Upper lobe of right lung (tissue), 1 donor: ENCODE measurements at regions not wholly inside any gene's neighbourhood (a gene's known extent, or its start where the extent isn't known, plus 50 kb on each side); places are given as distances from the start of the nearest gene placed in this dataset.

ENCODE experiments used
- ATAC-seq: fragments of 200-7000 bp; cut with Tn5 transposase; one replicate; pipeline ENCODE4 v1.9.1; 2020; ENCODE audit warnings: mild to moderate bottlenecking, moderate library complexity
- DNase-seq: peaks from one replicate; pipeline ENCODE4 v3.0.0-alpha.2; 2020
- H3K27ac ChIP-seq: fragments of 200-600 bp; one replicate; pipeline ENCODE4 v1.8.0; 2022
- H3K27me3 ChIP-seq: fragments of 200-600 bp; one replicate; pipeline ENCODE4 v1.8.0; 2022; ENCODE audit warnings: mild to moderate bottlenecking
- H3K36me3 ChIP-seq: fragments of 200-600 bp; one replicate; pipeline ENCODE4 v1.8.0; 2022
- H3K4me1 ChIP-seq: fragments of 200-600 bp; one replicate; pipeline ENCODE4 v1.8.0; 2022
- H3K4me3 ChIP-seq: fragments of 200-600 bp; one replicate; pipeline ENCODE4 v1.8.0; 2022; ENCODE audit warnings: mild to moderate bottlenecking
- H3K9me3 ChIP-seq: fragments of 200-600 bp; one replicate; pipeline ENCODE4 v1.8.0; 2022
- CTCF ChIP-seq: fragments of 200-600 bp; IDR thresholded peaks from one replicate; pipeline ENCODE4 v1.8.0; 2022; ENCODE audit warnings: antibody characterized with exemption
- intact Hi-C: fragments of 100-400 bp; cut with DNase I; formaldehyde crosslinking; loops from one replicate; pipeline ENCODE4 v1.11.0; 2022
- donor health status: DM: no; HTN: yes; CAD: no; lungs with severe emphysema.

GRCh38 chr7:159211540-159212182 lies 67.0 kb upstream of the VIPR2 start:
- Histone ChIP-seq H3K4me3 (no peak overlapping the region), H3K27me3 (no peaks in the 10 kb centered on the region), H3K36me3 (no peaks in the 10 kb centered on the region), H3K4me1 (no peaks in the 10 kb centered on the region), H3K9me3 (no peaks in the 10 kb centered on the region), H3K27ac (no peak overlapping the region)
- ATAC-seq (no peak), DNase-seq (no peak)
- no peak for TF ChIP-seq CTCF
- intact Hi-C loops, result no loop called here

DNA sequence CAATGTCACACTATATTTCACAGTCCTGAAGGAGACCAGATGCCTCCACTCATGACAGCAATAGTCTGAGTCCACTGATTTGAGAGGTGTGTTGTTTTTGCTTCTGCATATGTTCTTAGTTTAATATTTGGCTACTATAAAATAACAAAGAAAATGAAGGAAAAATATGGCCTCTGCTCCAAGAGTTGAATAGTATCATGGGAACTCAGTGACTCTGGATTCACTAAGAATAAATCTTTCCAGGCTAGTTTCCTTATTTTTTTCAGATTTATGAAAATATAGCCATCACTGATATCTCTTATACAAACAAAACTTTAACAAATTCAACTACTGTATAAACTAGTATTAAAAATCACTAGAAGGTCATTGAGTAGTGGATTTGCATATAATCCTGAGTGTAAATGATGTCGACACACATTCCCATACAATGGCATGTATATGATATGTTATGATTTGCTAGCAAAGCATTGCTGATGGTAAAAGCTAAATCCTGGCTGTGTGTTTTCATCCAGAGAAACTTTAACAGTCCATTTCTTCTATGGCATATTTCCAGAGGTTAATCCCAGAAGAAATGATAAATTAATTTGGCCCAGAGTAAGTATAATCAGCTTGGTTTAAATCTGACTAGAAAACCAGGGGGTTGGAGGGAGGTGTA lies 66.0 kb upstream of the VIPR2 start:
- TF ChIP-seq CTCF, result no peak
- no peak overlapping the region for H3K4me3 ChIP-seq
- ATAC-seq, result no peak
- H3K4me1 ChIP-seq, result no peaks in the 10 kb centered on the region
- intact Hi-C loops, result no loop called here
- no peaks in the 10 kb centered on the region for H3K36me3 ChIP-seq
- H3K27ac ChIP-seq, result no peak overlapping the region
- H3K27me3 ChIP-seq, result no peaks in the 10 kb centered on the region
- no peaks in the 10 kb centered on the region for H3K9me3 ChIP-seq
- no peak for DNase-seq

DNA sequence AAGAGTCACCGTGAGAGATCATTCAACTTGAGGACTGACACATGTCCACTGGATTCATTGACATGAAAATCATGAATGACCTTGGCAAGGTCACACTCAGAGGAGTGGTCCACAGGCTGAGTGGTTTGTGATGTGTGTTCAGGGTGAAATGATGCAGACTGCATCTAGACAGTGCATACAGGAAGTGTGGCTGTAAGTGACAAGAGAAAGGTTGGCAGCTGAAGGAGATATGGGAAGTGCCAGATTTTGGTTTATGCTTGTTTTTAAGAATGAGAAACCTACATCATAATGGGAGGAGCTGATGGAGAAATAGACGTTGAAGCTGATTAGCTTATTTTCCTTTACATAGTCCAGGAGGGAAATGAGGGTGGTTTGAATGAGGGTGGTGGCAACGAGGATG lies 64.8 kb upstream of the VIPR2 start:
- DNase-seq, result no peak
- H3K27ac ChIP-seq, result no peak overlapping the region
- H3K4me3 ChIP-seq, result no peak overlapping the region
- ATAC-seq, result no peak
- no peaks in the 10 kb centered on the region for H3K36me3 ChIP-seq
- intact Hi-C loops, result no loop called here
- no peaks in the 10 kb centered on the region for H3K4me1 ChIP-seq
- no peak for TF ChIP-seq CTCF
- no peaks in the 10 kb centered on the region for H3K9me3 ChIP-seq
- H3K27me3 ChIP-seq, result no peaks in the 10 kb centered on the region

- H3K9me3 ChIP-seq, result no peaks in the 10 kb centered on the region
- H3K27me3 ChIP-seq, result no peaks in the 10 kb centered on the region
- no peak overlapping the region for H3K27ac ChIP-seq
- no peak for TF ChIP-seq CTCF
- intact Hi-C loops, result no loop called here
- no peak overlapping the region for H3K4me3 ChIP-seq
- DNase-seq, result no peak
- no peaks in the 10 kb centered on the region for H3K4me1 ChIP-seq
- no peak for ATAC-seq
- no peaks in the 10 kb centered on the region for H3K36me3 ChIP-seq
Measured at GRCh38 chr7:159207951-159208350, 63.3 kb upstream of the VIPR2 start.

GRCh38 chr7:159207393-159207792 lies 62.7 kb upstream of the VIPR2 start:
- no peaks in the 10 kb centered on the region for H3K27me3 ChIP-seq
- ATAC-seq (no peak), DNase-seq (no peak)
- H3K4me3 ChIP-seq, result no peak overlapping the region
- H3K27ac ChIP-seq, result no peak overlapping the region
- no peaks in the 10 kb centered on the region for H3K4me1 ChIP-seq
- TF ChIP-seq CTCF, result no peak
- intact Hi-C loops, result no loop called here
- no peaks in the 10 kb centered on the region for H3K9me3 ChIP-seq
- no peaks in the 10 kb centered on the region for H3K36me3 ChIP-seq
